CD14-positive monocyte (primary cell): ENCODE measurements at regions not wholly inside any gene's neighbourhood (a gene's known extent, or its start where the extent isn't known, plus 50 kb on each side); places are given as distances from the start of the nearest gene placed in this dataset.

Experiments used
- DNase-seq, 3 donors: peaks; one replicate each; pipeline ENCODE4 v3.0.0-alpha.2; 2011 to 2022
- H2AFZ ChIP-seq: 2 replicates; pipeline ENCODE4 v1.6.0; 2012; ENCODE audit warnings: mild to moderate bottlenecking, low read depth, low read length, inconsistent platforms; ENCODE audit not compliant: insufficient read depth, poor library complexity, severe bottlenecking
- H3K27ac ChIP-seq, 2 donors: 1 replicate in 1 of 2; 2 replicates in 1 of 2; pipeline ENCODE4 v1.5.1; 2012 to 2013; ENCODE audit warnings: low read length in 2 of 2, control low read depth in 1 of 2, inconsistent platforms in 1 of 2, low read depth in 1 of 2, mild to moderate bottlenecking in 1 of 2
- H3K27me3 ChIP-seq, 2 donors: one replicate each; pipeline versions ENCODE4 v1.6.0 to v1.6.1; 2011 to 2013; ENCODE audit warnings: low read length in 2 of 2; ENCODE audit not compliant: control insufficient read depth in 2 of 2, insufficient read depth in 2 of 2
- H3K36me3 ChIP-seq, 2 donors: replicated peaks in 1 of 2; 1 replicate in 1 of 2; 2 replicates in 1 of 2; pipeline versions ENCODE4 v1.5.1 to v1.6.1; 2012 to 2013; ENCODE audit warnings: low read length in 2 of 2, control low read depth in 1 of 2, inconsistent platforms in 1 of 2, mild to moderate bottlenecking in 1 of 2; ENCODE audit not compliant: insufficient read depth in 2 of 2, control insufficient read depth in 1 of 2
- H3K4me1 ChIP-seq, 2 donors: 1 replicate in 1 of 2; 2 replicates in 1 of 2; pipeline versions ENCODE4 v1.5.1 to v1.6.1; 2012 to 2013; ENCODE audit warnings: low read length in 2 of 2, control low read depth in 1 of 2, inconsistent platforms in 1 of 2, mild to moderate bottlenecking in 1 of 2, moderate library complexity in 1 of 2; ENCODE audit not compliant: insufficient read depth in 2 of 2, control insufficient read depth in 1 of 2
- H3K4me2 ChIP-seq: replicated peaks from 2 replicates; pipeline ENCODE3; 2012; ENCODE audit warnings: low read length, moderate library complexity, mild to moderate bottlenecking; ENCODE audit not compliant: poor library complexity, severe bottlenecking; ENCODE audit errors: extremely low read depth
- H3K4me3 ChIP-seq, 3 experiments: fragments of 200-600 bp in 1 of 3; sonication (generic) in 1 of 3; replicated peaks in 1 of 3; 1 replicate in 2 of 3; 2 replicates in 1 of 3; pipeline ENCODE4 v1.5.1; 2011 to 2013; ENCODE audit warnings: low read length in 3 of 3, mild to moderate bottlenecking in 3 of 3, control low read depth in 2 of 3, low read depth in 2 of 3, inconsistent platforms in 1 of 3, moderate library complexity in 1 of 3
- H3K79me2 ChIP-seq: 2 replicates; pipeline ENCODE4 v1.6.0; 2012; ENCODE audit warnings: mild to moderate bottlenecking, control low read depth, inconsistent platforms, low read length, moderate library complexity; ENCODE audit not compliant: insufficient read depth
- H3K9ac ChIP-seq: 2 replicates; pipeline ENCODE4 v1.6.0; 2017; ENCODE audit warnings: low read length, mild to moderate bottlenecking; ENCODE audit not compliant: insufficient read depth, poor library complexity, severe bottlenecking
- H3K9me3 ChIP-seq, 2 donors: replicated peaks in 1 of 2; 1 replicate in 1 of 2; 2 replicates in 1 of 2; pipeline versions ENCODE4 v1.5.1 to v1.6.1; 2012 to 2013; ENCODE audit warnings: low read length in 2 of 2, control low read depth in 1 of 2; ENCODE audit not compliant: control insufficient read depth in 1 of 2, insufficient read depth in 1 of 2
- H4K20me1 ChIP-seq: 2 replicates; pipeline ENCODE4 v1.6.0; 2012; ENCODE audit warnings: mild to moderate bottlenecking, low read length, control low read depth, moderate library complexity; ENCODE audit not compliant: insufficient read depth
- H3K27ac Mint-ChIP-seq, 7 donors: one replicate each; pipeline ENCODE4 v1.8.0; 2020; ENCODE audit warnings: mild to moderate bottlenecking in 7 of 7, mixed read lengths in 7 of 7, moderate library complexity in 6 of 7, inconsistent platforms in 2 of 7
- H3K27me3 Mint-ChIP-seq, 3 donors: one replicate each; pipeline ENCODE4 v1.8.0; 2021 to 2022; ENCODE audit warnings: low read depth in 3 of 3, mild to moderate bottlenecking in 3 of 3, mixed read lengths in 3 of 3, moderate library complexity in 3 of 3, inconsistent platforms in 1 of 3
- H3K36me3 Mint-ChIP-seq, 2 donors: one replicate each; pipeline ENCODE4 v1.8.0; 2020; ENCODE audit warnings: mixed read lengths in 2 of 2, inconsistent platforms in 1 of 2, mild to moderate bottlenecking in 1 of 2
- H3K4me1 Mint-ChIP-seq: one replicate; pipeline ENCODE4 v1.8.0; 2020; ENCODE audit warnings: mild to moderate bottlenecking, mixed read lengths
- H3K4me3 Mint-ChIP-seq, 2 donors: one replicate each; pipeline ENCODE4 v1.8.0; 2020; ENCODE audit warnings: mild to moderate bottlenecking in 2 of 2, mixed read lengths in 2 of 2, moderate library complexity in 1 of 2
- H3K9me3 Mint-ChIP-seq, 7 donors: one replicate each; pipeline ENCODE4 v1.8.0; 2020 to 2022; ENCODE audit warnings: mixed read lengths in 7 of 7, mild to moderate bottlenecking in 6 of 7, moderate library complexity in 6 of 7, inconsistent platforms in 2 of 7
- whole genome bisulfite sequencing: methylation state at CpG from one replicate; pipeline ENCODE4 v1.1.5; 2013; ENCODE audit warnings: missing lambda C conversion rate; ENCODE audit not compliant: insufficient coverage; 5-methylcytosine and 5-hydroxymethylcytosine counted together
- intact Hi-C, 2 donors: fragments of 100-400 bp; cut with micrococcal nuclease; formaldehyde crosslinking; loops; one replicate each; pipeline versions ENCODE4 v1.15.0 to v1.15.1; 2023
- TF ChIP-seq, protein P1 (sequence below): fragments of 200-600 bp; IDR thresholded peaks from one replicate; pipeline ENCODE4 v1.8.0; 2022; ENCODE audit warnings: antibody characterized with exemption, mild to moderate bottlenecking

GRCh38 chr1:200328379-200328778 lies 81.5 kb downstream of the ZNF281 start:
- Histone ChIP-seq H3K4me1 (no peaks in the 10 kb centered on the region), H3K27ac (no peak overlapping the region), H3K9me3 (peaks cover 0 to 3% of the 10 kb centered on the region in 2 donors), H2AFZ (no peak overlapping the region), H3K9ac (no peak overlapping the region), H3K4me3 (no peak overlapping the region), H3K4me2 (no peak overlapping the region), H3K27me3 (no peaks in the 10 kb centered on the region), H4K20me1 (no peaks in the 10 kb centered on the region), H3K36me3 (no peaks in the 10 kb centered on the region), H3K79me2 (no peaks in the 10 kb centered on the region)
- intact Hi-C loops: no loop called here
- no peak overlapping the region for H3K27ac Mint-ChIP-seq
- TF ChIP-seq, protein P1, sequence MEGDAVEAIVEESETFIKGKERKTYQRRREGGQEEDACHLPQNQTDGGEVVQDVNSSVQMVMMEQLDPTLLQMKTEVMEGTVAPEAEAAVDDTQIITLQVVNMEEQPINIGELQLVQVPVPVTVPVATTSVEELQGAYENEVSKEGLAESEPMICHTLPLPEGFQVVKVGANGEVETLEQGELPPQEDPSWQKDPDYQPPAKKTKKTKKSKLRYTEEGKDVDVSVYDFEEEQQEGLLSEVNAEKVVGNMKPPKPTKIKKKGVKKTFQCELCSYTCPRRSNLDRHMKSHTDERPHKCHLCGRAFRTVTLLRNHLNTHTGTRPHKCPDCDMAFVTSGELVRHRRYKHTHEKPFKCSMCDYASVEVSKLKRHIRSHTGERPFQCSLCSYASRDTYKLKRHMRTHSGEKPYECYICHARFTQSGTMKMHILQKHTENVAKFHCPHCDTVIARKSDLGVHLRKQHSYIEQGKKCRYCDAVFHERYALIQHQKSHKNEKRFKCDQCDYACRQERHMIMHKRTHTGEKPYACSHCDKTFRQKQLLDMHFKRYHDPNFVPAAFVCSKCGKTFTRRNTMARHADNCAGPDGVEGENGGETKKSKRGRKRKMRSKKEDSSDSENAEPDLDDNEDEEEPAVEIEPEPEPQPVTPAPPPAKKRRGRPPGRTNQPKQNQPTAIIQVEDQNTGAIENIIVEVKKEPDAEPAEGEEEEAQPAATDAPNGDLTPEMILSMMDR: no peak
- peaks cover 2 to 8% (median 5%) of the 10 kb centered on the region in 3 donors for H3K27me3 Mint-ChIP-seq
- no CpG with 5 or more reads among the region's 2 CpGs for WGBS
- H3K36me3 Mint-ChIP-seq: no peaks in the 10 kb centered on the region
- peaks cover 0 to 2% (median 0%) of the 10 kb centered on the region in 7 donors for H3K9me3 Mint-ChIP-seq
- no peak for DNase-seq
- no peak overlapping the region for H3K4me3 Mint-ChIP-seq
- H3K4me1 Mint-ChIP-seq: peaks cover 2% of the 10 kb centered on the region

GRCh38 chr1:200323856-200324400 lies 85.9 kb downstream of the ZNF281 start:
- H3K27me3 ChIP-seq: no peaks in the 10 kb centered on the region
- H3K4me3 ChIP-seq: no peak overlapping the region
- no peak overlapping the region for H3K27ac ChIP-seq
- no peak overlapping the region for H3K9ac ChIP-seq
- TF ChIP-seq, protein P1: no peak
- WGBS: 86% methylated on average over 1 of the region's 2 CpGs
- no peaks in the 10 kb centered on the region for H3K79me2 ChIP-seq
- H3K4me3 Mint-ChIP-seq: no peak overlapping the region
- no peak overlapping the region for H2AFZ ChIP-seq
- H3K36me3 Mint-ChIP-seq: no peaks in the 10 kb centered on the region
- peaks cover 0 to 5% (median 5%) of the 10 kb centered on the region in 3 donors for H3K27me3 Mint-ChIP-seq
- H3K4me2 ChIP-seq: no peak overlapping the region
- peak overlapping the region in 1 of 7 donors; percentile 26 for H3K27ac Mint-ChIP-seq
- no peaks in the 10 kb centered on the region for H4K20me1 ChIP-seq
- DNase-seq: no peak
- no peaks in the 10 kb centered on the region for H3K36me3 ChIP-seq
- peaks cover 0 to 3% of the 10 kb centered on the region in 2 donors for H3K9me3 ChIP-seq
- peaks cover 0 to 2% (median 0%) of the 10 kb centered on the region in 7 donors for H3K9me3 Mint-ChIP-seq
- no peaks in the 10 kb centered on the region for H3K4me1 ChIP-seq
- intact Hi-C loops: no loop called here
- peaks cover 3% of the 10 kb centered on the region for H3K4me1 Mint-ChIP-seq
